COLO668 (cell line): ENCODE measurements at regions not wholly inside any gene's neighbourhood (a gene's known extent, or its start where the extent isn't known, plus 50 kb on each side); places are given as distances from the start of the nearest gene placed in this dataset.

Source experiments
- DNase-seq: peaks from one replicate; lab custom pipeline; 2025; ENCODE audit not compliant: unreplicated experiment; lab: John Stamatoyannopoulos, UW

DNA sequence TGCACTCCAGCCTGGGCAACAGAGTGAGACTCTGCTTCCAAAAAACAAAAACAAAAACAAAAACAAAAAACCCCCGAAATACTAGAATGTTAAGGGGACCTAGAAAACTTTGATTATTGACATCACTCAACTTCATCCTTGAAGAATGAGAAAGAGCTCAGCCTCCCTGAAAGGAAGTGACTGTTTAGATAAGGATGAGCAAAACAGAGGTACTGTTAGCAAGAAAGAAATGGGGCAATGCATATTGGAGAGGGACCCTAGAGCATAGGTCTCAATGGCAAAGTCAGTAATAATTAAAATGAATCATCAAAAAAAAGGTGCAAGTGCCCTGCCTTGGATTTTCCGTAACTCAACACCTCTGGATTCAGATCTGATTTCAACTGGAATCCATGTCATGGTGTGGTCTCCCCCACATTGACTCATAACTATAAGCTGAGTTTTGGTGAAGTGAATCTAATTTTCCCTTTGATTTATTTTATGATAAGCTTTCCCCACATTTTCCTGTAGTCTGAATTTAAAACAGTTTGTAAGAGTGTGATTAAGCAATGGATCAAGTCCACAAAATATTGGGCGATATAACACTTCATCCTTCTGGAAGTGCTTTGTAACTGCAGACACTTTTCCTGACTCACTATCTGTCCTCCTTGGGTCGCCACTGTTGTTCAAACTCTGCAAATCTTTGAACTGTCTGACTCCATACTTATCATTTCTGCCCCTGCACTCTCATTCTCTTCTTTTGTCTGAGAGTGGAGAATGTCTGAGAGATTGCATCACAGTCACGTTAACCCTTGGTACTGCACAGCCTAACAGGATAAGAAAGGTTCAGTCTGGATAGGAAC lies 224.8 kb upstream of the LYZL1 start:
- DNase-seq, result no peak

DNA sequence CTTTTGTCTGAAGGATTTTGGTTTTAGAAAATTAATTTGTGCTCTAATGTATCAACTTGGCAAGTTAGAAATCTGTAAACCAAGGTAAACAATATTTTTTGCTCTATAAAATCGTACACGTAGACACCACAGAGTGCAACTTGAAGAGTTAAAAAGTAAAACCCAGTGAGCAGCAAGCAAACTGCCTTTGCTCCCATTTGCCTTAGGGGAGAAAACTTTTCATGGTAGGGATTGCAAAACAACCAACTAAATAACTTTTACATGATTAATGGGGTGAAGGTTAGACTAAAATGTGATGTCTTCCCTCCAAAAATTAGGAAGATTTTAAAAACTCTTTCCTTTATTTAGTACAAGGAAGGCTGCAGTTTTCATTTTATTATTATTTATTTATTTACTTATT lies 224.2 kb upstream of the LYZL1 start:
- DNase-seq, result no peak

DNA sequence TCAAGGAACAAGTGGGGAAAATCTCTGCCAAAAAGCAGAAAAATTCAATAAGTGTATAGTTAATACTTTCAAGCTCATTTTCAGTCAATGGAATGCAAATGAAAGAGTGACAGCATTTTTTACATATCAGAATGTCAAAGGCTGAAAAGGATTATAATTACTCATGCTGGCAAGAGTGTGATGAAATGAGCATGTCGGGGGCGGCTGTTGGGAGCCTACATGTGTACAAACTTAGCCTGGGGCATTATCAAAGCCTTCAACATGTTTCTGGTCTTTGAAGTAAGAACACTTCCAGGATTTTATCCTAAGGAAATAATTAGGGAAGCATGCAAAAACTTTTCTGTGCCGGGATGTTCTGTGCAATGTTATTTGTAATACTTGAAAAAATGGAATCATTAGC lies 221.7 kb upstream of the LYZL1 start:
- DNase-seq, result no peak

DNA sequence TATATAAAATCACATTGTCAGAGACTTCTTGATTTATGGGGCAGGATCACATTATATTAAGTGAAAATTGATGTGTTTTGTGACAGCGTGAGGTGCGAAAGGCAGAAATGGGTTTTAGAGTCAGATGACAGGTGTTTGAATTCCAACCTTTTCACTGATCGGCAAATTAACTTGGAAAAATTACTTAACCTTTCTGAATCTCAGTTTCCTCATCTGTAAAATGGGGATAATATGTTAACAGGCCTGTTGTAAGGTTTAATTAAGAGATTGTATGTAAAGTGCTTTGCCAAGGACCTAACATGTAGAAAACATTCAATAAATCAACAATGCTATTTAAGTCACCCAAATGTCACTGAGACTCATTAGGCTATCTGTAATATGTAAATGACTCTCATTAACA lies 221.2 kb upstream of the LYZL1 start:
- no peak for DNase-seq

DNA sequence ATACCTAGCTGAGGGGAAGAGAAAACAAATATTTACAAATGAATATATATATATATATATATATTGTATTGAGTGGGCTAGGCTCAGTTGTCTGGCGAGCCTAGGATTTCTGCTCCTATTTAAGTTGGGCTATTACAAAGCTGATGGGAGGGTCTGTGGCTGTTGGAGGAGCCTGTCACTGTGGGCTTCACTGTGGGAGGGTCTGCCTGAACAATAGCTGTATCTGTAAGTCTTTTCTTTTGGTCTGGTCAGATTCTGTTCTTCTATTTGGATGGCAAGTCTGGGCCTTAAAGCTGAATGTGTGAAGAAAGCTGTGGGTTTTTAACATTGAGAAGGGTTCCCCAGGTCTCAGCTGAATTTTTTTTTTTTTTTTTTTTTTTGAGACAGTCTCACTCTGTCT lies 220.6 kb upstream of the LYZL1 start:
- DNase-seq, result no peak

DNA sequence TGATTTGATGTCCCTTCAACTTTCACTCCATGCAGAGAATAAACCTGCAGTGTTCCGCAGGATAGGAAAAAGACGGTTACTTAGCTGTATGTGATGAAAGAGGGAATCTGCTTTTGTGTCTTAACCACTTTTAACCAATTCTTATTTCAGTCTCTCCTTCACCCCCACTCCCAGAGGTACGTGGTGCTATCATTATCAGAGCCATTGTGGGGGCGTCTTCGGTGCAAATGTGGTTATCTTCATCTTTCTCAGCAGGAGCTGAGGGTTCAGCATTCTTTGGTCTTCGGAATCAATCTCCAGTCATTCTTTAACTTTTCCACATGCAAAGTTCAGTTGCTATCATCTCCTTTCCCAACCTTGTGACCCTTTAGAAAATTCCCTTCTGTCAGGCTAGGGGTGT lies 219.9 kb upstream of the LYZL1 start:
- no peak for DNase-seq

DNA sequence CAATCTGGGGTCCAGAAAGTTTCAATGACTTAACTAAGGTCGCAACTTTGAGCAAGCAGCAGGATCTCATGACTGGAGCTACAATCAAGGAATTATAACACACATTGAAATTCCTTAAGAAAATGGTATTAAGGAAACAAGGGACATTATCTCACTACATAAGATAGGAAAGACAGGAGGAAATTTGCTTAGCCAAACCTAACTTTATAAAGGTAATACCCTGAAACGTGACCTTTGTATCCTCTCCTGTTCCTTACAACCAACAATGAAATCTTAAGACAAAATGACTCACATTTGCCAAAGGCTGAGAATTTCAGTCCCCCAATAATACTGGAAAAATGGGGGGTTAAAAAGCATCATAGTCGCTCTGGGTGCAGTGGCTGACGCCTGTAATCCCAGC lies 218.9 kb upstream of the LYZL1 start:
- DNase-seq, result no peak

DNA sequence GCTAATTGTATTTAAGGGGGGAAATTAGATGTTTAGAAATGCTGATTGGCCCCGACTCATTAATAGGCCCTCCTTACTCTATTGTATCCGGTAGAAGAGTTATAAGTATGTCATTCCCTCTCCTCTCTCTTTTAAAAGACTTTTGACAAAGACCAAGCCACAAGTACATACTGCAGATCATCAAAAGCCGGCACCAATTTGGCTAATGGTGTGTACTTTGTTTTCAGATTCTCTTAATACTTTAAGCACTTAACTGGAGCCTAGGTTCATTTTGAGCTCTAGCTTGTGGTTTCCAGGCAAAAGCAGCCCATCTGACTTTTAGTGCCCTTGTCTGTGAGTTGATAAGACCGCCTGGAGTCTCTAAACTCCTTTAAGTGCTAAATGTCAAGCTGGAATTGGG lies 210.0 kb upstream of the LYZL1 start:
- DNase-seq, result no peak

DNA sequence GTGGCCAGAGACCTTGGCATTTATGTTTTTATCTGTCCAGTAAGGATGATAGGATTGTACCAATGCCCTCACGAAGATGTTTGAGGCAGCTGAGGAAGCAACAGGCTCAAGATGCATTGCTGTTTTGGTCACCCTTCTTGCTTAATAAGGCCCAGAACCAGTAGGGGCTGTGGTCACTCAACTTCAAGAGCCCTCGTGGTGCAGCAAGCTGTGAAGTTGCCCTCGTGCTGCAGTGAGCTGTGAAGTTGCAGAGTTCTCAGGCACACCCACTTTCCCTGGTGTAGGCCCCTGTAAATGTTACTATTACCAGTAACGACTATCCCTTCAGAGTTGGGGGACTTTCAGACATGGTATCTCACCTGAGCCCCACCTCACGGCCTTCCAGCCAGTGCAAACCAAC lies 207.6 kb upstream of the LYZL1 start:
- no peak for DNase-seq

DNA sequence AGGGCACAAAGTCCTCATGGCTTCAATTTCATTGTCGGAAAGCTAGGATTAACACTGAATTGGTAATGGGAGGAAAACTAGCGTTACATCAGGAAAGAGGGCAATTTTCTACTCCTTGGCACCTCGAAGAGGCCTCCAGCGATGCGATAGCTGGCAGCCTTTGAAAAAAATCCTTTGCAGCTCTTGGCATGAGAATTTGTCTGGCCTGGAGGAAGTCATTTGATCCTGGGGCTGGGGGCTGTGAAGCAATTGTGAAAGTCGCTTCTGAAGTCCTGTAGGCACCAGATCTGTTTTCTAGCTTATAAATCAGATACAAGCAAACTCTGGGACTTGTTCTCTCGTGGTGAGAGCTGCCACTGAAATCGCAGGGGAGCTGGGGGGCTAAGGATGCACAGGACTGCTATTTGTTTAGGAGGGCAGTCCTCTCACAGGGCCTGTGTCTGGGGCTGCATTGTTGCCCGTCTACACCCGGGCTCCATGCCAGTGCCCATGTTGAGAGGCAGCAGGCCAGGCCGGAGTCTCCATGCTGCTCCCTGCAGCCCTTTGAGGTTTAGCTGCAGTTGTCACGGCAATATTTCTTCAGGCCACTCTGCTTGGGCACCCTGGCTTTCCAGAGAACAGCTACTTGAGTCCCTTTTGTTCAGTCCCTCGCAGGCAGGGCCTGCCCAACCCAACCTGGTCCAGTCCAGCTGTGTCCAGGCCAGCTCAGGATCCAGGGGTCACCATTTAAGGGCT lies 206.8 kb upstream of the LYZL1 start:
- DNase-seq, result no peak

DNA sequence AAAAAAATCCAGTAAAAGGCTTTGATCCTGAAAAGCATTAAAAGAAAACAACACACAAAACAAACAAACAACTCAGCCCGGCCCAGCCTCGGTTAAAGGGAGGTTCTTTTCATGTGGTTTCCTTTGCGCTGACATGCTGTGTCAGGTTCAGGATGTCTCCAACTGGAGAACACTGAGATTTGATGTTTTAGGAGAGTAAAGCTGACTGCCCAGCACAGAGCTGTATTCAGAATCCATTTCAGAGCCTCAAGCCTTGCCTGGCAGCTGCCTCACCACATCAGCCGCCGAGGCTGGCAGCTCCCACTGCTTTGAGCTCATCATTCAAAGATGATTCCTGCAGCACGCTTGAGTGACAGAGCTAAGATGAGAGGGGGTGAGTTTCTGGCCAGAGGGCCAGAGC lies 205.8 kb upstream of the LYZL1 start:
- DNase-seq, result no peak

DNA sequence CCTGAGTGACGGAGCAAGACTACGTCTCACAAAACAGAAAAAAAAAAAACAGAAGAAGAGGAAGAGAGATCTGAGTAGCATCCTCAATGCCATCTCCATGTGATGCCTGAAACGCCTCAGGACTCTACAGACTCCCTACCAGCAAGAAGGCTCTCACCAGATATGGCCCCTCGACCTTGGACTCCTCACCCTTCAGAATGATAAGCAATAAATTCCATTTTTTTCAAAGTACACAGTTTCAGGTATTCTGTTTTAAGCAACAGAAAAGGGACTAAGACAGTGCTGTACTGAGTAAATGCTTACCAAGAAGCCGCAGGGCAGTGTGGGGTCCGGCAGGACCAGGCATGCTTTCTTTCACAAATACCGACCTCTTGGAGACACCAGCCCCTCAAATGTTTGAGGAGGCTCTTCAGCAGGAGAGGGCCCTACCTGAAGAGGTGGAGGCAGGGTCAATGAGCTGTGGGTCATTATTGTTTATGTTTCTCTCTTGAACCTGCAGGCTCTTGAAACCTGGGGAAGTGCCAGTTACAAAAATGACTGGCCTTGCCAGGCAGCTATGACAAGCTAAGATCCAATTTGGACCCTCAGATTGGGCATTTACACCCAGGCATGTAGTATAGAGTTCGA lies 204.1 kb upstream of the LYZL1 start:
- DNase-seq, result no peak

DNA sequence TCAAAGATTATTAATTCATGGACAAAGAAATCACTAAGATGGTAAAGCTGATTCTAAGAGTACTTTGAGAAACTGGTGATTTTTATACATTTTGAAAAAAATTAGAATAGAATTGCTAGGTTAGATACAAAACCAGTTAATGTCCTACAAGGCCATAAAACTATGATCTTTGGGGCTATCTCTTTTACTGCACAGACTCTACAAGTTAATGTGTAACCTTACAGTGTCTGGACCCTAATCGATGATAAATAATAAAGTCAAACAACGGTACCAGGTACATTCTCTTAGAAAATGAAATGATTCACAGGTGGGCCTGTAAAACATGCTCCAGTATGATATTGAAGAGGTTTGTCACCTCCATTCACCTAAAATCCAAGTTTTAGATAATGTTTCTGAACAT lies 199.8 kb upstream of the LYZL1 start:
- DNase-seq, result no peak

DNA sequence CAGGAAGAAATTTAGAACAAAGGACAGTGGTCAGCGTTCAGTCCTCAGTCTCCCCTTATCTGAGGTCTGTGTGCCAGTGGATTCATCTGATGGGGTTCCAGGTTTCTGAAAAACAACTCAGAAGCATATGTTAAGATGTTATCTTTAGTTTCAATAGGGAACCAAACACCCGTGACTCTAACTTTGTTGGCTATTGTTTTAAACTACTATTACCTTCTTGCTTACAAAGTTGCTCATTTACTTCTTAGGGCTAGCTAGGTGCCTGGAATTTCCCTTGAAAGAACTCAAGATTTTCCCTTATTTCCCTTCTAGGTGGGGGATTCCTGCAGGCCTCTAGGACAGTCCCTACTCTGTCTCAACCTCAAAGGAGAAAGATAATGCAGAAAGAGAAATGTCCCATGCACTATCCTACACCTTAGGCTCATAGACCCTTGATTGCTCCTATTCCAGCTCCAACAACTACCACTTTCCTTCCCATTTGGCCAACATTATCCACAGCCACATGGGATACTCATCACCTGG lies 192.5 kb upstream of the LYZL1 start:
- DNase-seq, result no peak

DNA sequence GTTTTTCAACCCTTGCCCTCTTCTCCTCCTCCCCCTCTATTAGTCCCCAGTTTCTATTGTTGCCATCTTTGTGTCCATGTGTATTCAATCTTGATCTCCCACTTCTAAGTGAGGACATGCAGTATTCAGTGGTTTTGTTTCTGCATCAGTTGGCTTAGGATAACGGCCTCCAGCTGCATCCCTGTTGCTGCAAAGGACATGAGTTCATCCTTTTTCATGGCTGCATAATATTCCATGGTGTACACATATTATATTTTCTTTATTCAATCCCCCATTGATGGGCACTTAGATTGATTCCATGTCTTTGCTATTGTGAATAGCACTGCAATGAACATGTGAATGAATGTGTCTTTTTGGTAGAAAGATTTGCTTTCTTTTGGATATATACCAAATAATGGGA lies 190.4 kb upstream of the LYZL1 start:
- DNase-seq, result no peak

DNA sequence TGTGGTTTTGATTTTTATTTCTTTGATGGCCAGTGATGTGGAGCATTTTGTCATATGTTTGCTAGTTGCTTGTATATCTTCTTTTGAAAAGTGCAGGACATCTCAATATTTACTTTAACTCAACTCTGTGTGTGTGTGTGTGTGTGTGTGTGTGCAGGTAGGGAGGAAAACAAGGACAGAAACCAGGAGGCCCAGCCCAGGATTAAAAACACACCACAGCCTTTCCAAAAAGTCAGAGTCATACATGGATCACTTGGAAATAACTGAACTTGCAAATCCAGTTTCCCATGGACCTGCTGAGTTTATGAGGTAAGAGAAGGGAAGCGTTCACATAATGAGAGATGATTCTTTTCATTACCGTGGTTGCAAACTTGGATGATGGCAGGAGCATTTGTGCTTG lies 189.9 kb upstream of the LYZL1 start:
- no peak for DNase-seq

DNA sequence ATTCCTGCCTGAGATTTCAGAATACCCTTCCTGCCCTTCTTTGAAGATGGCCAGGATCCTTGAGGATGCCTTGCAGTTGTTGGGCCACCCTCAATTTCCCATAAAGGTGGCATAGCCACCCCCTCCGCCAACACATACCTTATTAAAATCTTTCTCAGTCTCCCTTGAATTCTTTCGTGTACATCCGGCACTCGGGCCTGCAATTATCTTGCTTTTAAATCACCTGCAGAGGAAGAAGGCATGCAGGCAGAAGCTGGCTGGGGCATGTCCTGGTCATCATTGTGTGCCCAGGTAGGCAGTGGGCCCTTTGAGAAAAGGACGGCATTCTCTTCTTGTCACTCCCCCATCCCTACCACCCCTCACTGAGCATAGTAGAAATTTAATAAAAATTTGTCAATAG lies 189.5 kb upstream of the LYZL1 start:
- DNase-seq, result no peak

DNA sequence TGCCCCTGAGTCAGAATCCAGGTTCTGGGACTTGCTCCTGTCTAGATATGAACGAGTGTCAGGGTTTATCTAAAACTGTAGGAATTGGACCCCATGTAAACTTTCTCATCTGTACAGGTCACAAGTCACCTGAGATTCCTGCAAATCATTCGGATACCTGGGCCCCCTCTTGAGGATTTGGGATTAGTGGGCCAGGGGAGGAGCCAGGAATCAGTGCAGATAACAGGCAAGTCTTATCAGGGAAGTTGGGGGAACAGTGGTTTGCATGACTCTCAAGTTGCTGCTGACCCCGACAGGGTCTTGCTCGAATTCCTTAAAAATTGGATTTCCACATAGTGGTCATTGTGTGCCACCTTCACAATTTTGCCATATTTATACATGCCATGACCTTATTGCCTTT lies 188.4 kb upstream of the LYZL1 start:
- DNase-seq, result no peak

DNA sequence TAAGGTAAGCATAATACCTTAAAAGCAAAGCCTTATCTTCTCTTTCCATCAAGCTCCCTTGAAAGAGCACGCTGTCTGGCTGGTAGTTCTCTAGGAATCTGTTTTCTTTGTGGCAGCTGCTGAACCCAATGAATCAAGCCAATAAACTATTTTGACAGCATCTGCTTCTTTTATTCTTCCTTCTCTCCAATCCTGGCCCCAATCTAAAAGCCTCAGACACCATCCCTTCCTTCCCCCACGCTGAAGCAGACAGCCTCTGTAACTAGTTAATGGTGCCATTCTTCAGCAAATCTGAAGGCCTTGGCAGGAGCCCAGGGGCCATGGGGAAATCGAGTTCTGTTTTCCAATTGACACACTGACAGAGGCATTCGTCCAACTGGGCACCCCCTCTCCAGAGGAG lies 186.6 kb upstream of the LYZL1 start:
- DNase-seq, result no peak

DNA sequence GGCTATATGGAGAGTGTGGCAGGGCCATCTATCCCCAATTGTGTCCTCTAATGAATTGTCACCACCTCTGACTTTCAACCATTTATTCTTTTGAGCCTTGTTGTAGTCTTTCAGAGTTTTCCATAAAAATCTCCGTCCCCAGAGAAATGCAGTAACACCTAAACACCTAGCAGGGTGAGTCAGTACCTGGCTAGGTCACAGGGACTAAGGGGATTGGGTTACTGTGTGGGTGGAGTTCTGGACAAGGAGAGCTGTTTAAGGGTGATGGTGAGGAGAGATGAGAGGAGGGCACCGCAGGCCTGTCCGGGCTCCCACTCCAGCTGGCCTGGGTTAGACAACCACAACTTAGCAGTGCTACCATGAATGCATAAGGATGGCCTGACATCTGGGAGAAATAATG lies 186.2 kb upstream of the LYZL1 start:
- no peak for DNase-seq

DNA sequence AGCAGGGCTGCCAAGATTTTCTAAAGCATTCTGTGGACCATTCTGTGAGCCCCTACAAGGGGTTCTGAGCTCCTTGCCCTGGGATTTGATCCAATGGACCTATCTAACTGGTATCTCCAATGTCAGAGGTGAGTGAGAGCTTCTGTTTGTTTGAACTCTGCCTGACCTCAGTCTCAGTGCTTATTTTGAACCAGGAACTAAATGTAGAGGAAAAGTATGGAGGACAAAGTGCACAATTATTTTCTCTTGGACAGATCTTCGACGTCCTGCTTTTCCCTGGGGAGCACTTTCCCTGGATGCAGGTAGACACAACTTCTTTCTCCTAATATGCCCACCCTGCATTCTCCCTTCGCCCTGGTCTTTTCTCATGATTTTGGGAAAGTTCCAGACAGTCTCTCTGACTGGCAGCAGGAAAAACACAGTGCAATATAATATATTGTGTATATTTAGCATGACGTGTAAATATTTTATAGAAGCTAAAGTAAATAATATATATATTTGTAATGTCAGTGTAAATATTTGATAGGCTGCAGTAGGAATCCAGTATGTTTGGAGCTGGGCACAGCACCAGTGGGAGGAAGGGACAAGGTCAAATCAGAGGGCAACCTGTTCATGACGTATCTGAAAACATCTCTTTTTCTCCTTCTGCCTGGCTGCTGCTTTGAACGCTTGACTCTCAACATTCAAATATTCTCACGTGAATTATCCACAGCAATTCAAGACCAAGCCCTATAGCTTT lies 184.0 kb upstream of the LYZL1 start:
- no peak for DNase-seq
